NCI-H187 treated with DMSO at 0.1 percent for 48 hours (cell line): ENCODE measurements at regions not wholly inside any gene's neighbourhood (a gene's known extent, or its start where the extent isn't known, plus 50 kb on each side); places are given as distances from the start of the nearest gene placed in this dataset.

Source experiments
- DNase-seq: peaks from one replicate; lab custom pipeline; 2025; lab: John Stamatoyannopoulos, UW

DNA sequence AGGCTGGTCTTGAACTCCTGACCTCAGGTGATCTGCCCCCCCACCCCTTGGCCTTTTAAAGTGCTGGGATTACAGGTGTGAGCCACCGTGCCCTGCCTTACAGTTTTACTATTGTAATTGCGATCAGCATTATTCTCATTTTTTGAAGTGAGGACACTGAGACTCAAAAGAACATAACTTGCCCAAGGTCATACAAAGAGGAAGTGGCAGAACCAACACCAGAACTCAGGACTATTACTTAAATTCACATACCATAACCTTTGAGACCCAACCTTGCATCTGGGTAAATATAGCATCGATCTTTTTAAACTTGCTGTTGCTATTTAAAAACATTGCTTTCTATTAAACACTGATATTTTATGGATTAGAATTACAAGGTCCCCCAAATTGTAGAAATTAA is 54.2 kb downstream of the FOXI1 start:
- DNase-seq, result no peak

GRCh38 chr5:170161069-170161468 is 55.4 kb downstream of the FOXI1 start:
- no peak for DNase-seq

- no peak for DNase-seq
Observed at GRCh38 chr5:170162631-170163321, 57.1 kb downstream of the FOXI1 start.

DNA sequence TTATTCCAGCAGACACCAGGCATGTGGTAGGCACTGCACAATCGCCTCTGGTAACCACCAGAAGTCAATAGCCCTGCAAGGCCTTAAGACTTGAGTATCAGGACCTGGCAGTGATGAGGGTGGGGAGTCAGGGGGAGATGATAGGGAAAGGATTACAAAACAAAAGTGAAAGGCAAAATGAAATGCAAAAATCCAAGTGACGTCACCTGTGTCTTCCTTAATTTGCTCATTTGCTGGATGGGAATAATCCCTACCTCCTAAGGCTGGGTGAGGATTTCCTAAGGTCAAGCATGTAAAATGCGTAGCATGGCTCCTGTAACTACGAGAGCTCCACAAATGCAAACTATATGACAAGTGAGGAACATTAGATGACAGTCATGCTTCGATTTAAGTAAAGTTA is 58.4 kb downstream of the FOXI1 start:
- DNase-seq, result no peak

GRCh38 chr5:170164921-170165320 is 59.2 kb downstream of the FOXI1 start:
- no peak for DNase-seq

- no peak for DNase-seq
Observed at GRCh38 chr5:170166101-170166500, 60.4 kb downstream of the FOXI1 start.

DNA sequence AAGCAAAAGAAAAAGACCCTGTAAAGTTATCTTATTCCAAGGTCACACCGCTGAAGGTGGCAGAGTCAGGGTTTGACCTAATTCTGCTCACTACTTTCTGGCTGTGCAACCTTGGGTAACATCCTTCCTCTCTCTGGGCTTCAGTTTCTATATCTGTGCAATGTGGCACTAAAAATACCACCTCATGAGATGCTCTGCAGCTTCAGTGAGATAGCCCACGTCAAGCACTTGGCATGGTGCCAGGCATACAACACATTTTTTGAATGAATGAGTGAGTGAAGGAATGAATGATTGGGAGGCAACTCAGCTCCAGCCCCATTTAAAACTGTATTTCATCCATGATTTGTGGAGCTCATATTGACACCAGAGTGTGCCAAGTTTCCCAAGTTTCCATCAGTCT is 62.3 kb downstream of the FOXI1 start:
- DNase-seq, result no peak

- DNase-seq, result no peak
Observed at GRCh38 chr5:170168797-170169196, 63.1 kb downstream of the FOXI1 start.

DNA sequence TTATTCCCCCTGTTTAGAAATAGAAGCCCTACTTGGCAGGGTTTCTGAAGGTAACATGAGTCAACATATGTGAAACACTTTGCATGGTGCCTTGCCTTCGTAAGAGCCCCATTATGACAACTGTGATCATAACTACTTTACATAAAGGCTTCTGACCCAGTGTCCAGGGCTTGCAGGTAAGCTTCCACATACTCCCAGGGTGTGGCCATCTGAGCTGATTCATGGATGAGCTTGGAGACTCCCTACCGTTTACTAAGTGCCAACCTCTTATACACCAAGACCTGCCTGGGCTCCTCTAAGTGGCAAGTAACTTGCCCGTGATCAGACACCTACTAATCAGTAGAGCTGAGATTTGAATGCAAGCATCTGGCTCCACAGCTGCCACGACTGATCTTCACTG is 62.8 kb upstream of the C5orf58 start:
- peak; percentile 16 for DNase-seq

- no peak for DNase-seq
Observed at GRCh38 chr5:170171811-170172210, 61.0 kb upstream of the C5orf58 start.

GRCh38 chr5:170173227-170173626 is 59.6 kb upstream of the C5orf58 start:
- DNase-seq, result no peak

- DNase-seq, result no peak
Observed at GRCh38 chr5:170173647-170174046, 59.1 kb upstream of the C5orf58 start.

DNA sequence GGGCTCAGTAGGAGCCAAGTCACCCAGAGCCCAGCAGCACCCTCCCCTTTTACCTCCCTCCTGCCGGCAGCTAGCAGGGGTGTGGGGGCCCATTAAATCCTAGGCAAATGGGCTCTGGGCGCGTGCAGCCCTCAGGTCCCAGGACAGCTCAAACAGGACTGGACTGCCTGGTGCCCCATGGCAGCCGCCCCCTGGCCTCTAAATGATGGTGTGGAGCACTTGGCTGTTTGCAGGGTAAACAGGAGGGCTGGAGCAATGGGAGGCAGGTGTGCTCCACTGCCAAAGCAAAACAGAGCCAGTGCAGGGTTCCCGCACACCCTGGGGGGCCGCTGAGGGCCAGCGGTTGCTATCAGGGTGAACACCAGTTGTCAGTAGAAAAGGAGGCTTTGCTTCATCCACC is 55.9 kb upstream of the C5orf58 start:
- no peak for DNase-seq

- no peak for DNase-seq
Observed at GRCh38 chr5:170178814-170179213, 54.0 kb upstream of the C5orf58 start.

- DNase-seq, result no peak
Observed at GRCh38 chr5:170179626-170180025, 53.2 kb upstream of the C5orf58 start.

DNA sequence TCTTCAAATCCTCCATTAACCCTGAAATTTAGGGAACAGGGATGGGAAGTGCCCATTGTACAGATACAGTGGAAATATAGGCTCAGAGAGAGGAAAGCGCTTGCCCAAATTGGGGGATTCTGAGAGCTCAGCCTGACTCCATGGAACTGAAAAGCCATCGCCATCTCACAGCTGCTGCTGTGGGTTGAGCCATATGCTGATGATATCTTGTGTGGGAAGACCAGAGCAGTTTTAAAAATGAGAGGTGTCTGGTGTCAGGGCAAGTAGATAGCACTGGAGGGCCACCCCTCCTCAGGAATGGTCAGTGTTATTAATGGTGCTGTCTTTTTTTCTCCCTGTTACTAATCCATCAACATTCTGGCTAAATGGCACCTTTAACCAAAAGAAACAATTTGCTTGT is 50.9 kb upstream of the C5orf58 start:
- DNase-seq, result no peak

DNA sequence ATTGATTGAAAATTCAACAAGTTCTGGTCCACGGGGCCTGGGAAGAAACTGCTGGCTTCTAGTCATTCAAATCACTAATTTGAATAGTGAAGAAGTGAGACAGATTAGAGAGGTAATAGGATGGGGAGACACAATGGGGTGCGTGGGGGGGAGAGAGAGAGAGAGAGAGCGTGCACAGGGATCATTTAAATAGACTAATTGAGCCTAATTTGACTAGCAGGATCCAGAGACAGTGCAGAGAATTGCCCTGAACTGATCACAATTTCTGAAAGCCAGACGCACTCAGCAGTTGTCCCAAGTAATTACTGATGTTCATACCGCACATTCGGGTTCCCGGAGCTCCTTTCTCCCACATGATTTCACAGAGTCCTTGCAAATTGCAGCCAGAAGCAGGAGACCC is 50.3 kb upstream of the C5orf58 start:
- DNase-seq, result no peak
